Neural progenitor cell (in vitro differentiated cells): ENCODE measurements at regions not wholly inside any gene's neighbourhood (a gene's known extent, or its start where the extent isn't known, plus 50 kb on each side); places are given as distances from the start of the nearest gene placed in this dataset.

Source experiments
- EZH2 ChIP-seq: fragments of 200-600 bp; sonication (generic); IDR thresholded peaks from 2 replicates; pipeline ENCODE4 v1.6.1; 2017; ENCODE audit warnings: antibody characterized with exemption, mild to moderate bottlenecking, moderate library complexity
- EZH2phosphoT487 ChIP-seq: fragments of 200-600 bp; sonication (generic); IDR thresholded peaks from 2 replicates; pipeline ENCODE4 v1.6.1; 2017; ENCODE audit warnings: antibody characterized with exemption
- TF ChIP-seq, protein P1 (sequence below): fragments of 200-600 bp; sonication (generic); IDR thresholded peaks from 2 replicates; pipeline ENCODE4 v1.5.1; 2017; ENCODE audit warnings: antibody characterized with exemption, mild to moderate bottlenecking

- TF ChIP-seq, protein P1, sequence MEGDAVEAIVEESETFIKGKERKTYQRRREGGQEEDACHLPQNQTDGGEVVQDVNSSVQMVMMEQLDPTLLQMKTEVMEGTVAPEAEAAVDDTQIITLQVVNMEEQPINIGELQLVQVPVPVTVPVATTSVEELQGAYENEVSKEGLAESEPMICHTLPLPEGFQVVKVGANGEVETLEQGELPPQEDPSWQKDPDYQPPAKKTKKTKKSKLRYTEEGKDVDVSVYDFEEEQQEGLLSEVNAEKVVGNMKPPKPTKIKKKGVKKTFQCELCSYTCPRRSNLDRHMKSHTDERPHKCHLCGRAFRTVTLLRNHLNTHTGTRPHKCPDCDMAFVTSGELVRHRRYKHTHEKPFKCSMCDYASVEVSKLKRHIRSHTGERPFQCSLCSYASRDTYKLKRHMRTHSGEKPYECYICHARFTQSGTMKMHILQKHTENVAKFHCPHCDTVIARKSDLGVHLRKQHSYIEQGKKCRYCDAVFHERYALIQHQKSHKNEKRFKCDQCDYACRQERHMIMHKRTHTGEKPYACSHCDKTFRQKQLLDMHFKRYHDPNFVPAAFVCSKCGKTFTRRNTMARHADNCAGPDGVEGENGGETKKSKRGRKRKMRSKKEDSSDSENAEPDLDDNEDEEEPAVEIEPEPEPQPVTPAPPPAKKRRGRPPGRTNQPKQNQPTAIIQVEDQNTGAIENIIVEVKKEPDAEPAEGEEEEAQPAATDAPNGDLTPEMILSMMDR: no peak
- TF ChIP-seq EZH2 (no peak), EZH2phosphoT487 (no peak)
Observed at GRCh38 chr4:30454504-30454903, 265.7 kb upstream of the PCDH7 start.
